Thyroid gland (tissue), 4 donors: ENCODE measurements at regions not wholly inside any gene's neighbourhood (a gene's known extent, or its start where the extent isn't known, plus 50 kb on each side); places are given as distances from the start of the nearest gene placed in this dataset.

Experiments
- DNase-seq, 2 donors: peaks; one replicate each; pipeline ENCODE4 v3.0.0-alpha.2; 2019
- H3K27ac ChIP-seq, 3 donors: fragments of 200-600 bp; sonication (generic); 1 replicate in 2 of 3; 2 replicates in 1 of 3; pipeline ENCODE4 v1.5.1; 2016 to 2019; ENCODE audit warnings: mild to moderate bottlenecking in 1 of 3, moderate library complexity in 1 of 3
- H3K27me3 ChIP-seq: fragments of 200-600 bp; sonication (generic); one replicate; pipeline ENCODE4 v1.5.1; 2019
- H3K36me3 ChIP-seq, 2 donors: fragments of 200-600 bp; sonication (generic); one replicate each; pipeline ENCODE4 v1.5.1; 2016 to 2019
- H3K4me1 ChIP-seq, 2 donors: fragments of 200-600 bp; sonication (generic); one replicate each; pipeline ENCODE4 v1.5.1; 2017 to 2019
- H3K4me3 ChIP-seq, 3 donors: fragments of 200-600 bp; sonication (generic); replicated peaks in 1 of 3; 1 replicate in 2 of 3; 2 replicates in 1 of 3; pipeline ENCODE4 v1.5.1; 2016; ENCODE audit warnings: mild to moderate bottlenecking in 1 of 3
- H3K9me3 ChIP-seq: fragments of 200-600 bp; sonication (generic); one replicate; pipeline ENCODE4 v1.5.1; 2017
- CTCF ChIP-seq, 6 experiments: fragments of 200-600 bp in 3 of 6; fragments of 450-650 bp in 3 of 6; sonication (generic) in 3 of 6; IDR thresholded peaks; one replicate each; pipeline ENCODE4 v1.5.1; 2016 to 2019; ENCODE audit warnings: antibody characterized with exemption in 6 of 6, mild to moderate bottlenecking in 2 of 6, inconsistent platforms in 1 of 6, moderate library complexity in 1 of 6
- POLR2A ChIP-seq, 2 donors: fragments of 450-650 bp; IDR thresholded peaks; one replicate each; pipeline ENCODE4 v1.6.1; 2017; ENCODE audit warnings: antibody characterized with exemption in 2 of 2, mild to moderate bottlenecking in 2 of 2, moderate library complexity in 1 of 2
- WGBS, 2 donors: methylation state at CpG; one replicate each; pipeline ENCODE4 v1.1.5; 2017; 5-methylcytosine and 5-hydroxymethylcytosine counted together
- intact Hi-C: fragments of 100-400 bp; cut with DNase I; formaldehyde crosslinking; loops from one replicate; pipeline ENCODE4 v1.15.1; 2023

GRCh38 chr6:144606083-144606482, 320.9 kb downstream of the UTRN start:
- Histone ChIP-seq H3K9me3 (no peaks in the 10 kb centered on the region), H3K36me3 (no peaks in the 10 kb centered on the region), H3K27me3 (no peaks in the 10 kb centered on the region), H3K4me3 (no peak overlapping the region), H3K4me1 (no peaks in the 10 kb centered on the region), H3K27ac (no peak overlapping the region)
- TF ChIP-seq CTCF (IDR thresholded peaks at IDR 0.05) (no peak), POLR2A (IDR thresholded peaks at IDR 0.05) (no peak)
- no peak for DNase-seq
- 88 to 90% methylated on average over 2 of the region's 2 CpGs for WGBS, 2 donors
- intact Hi-C loops, result no loop called here

DNA sequence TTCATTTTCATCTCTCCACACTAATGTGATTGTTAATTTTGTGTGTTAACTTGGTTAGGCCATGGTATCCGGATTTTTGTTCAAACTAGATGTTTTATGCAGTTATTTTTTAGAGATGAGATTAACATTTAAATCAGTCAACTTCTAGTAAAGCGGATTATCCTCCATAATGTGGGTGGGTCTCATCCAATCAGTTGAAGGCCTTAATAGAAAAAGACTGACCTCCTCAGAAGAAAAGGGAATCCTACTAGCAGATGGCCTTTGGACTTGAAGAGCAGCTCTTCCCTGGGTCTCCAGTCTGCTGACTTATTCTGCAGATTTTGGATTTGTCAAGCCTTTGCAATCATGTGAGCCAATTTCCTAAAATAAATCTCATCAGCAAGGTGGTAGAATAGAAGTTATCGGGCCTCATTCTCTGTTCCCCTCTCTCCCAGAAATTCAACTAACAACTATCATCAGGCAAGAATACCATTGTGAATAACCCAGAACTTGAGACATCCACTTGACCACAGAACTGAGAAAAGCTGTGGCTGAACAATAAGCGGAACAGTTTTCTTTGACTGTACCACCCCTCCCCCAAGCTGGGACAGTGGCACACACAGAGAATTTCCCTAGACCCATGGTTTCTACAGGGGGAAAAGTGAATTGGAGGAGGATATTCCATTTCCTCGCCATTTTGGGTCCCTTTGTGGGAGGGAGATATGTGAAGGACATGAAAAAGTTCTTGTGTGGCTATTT, 323.0 kb downstream of the UTRN start:
- H3K36me3 ChIP-seq, result no peaks in the 10 kb centered on the region
- H3K4me1 ChIP-seq, result no peaks in the 10 kb centered on the region
- H3K27ac ChIP-seq, result no peak overlapping the region
- no peak for DNase-seq
- intact Hi-C loops, result no loop called here
- H3K4me3 ChIP-seq, result no peak overlapping the region
- 94 to 97% methylated on average over 5 of the region's 5 CpGs for WGBS, 2 donors
- no peak for TF ChIP-seq POLR2A (IDR thresholded peaks at IDR 0.05)
- no peak for TF ChIP-seq CTCF (IDR thresholded peaks at IDR 0.05)
- no peaks in the 10 kb centered on the region for H3K9me3 ChIP-seq
- H3K27me3 ChIP-seq, result no peaks in the 10 kb centered on the region

DNA sequence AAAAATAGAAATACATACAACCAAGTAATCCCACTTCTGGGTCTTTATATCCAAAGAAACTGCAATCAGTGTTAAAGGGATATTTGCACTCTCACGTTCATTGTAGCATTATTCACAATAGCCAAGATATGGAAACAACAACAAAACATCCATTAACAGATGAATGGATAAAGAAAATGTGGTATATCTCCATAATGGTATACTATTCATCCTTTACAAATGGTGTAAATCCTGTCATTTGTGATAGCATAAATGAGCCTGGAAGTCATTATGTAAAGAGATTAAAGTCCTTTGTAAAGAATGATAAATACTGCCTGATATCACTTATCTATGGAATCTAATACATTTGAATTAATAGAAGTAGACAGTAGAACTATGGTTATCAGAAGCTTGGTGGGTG, 327.7 kb downstream of the UTRN start:
- Histone ChIP-seq H3K36me3 (no peaks in the 10 kb centered on the region), H3K27ac (no peak overlapping the region), H3K27me3 (no peaks in the 10 kb centered on the region), H3K4me1 (no peaks in the 10 kb centered on the region), H3K9me3 (no peaks in the 10 kb centered on the region), H3K4me3 (no peak overlapping the region)
- intact Hi-C loops, result no loop called here
- DNase-seq, result no peak
- 80 to 98% methylated on average over 1 of the region's 1 CpG for WGBS, 2 donors
- TF ChIP-seq POLR2A (IDR thresholded peaks at IDR 0.05) (no peak), CTCF (IDR thresholded peaks at IDR 0.05) (no peak)

DNA sequence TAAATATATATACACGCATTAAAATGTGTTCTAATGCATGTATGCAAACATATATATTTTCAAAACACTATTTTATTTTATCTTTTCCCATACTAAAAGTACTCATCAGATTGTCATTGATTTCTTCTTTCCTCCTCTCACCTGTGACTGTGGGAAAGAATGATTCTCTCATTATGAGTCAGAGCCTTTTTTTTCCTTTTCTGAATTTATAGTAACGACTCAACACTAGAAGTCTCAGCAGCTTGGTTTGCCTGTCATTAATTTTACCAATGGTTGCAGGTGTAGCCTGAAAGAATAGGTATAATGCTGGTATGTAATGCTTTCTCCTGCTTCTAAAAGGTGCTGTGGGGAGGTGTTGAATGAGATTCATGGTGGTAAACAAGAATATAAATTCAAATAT, 328.7 kb downstream of the UTRN start:
- no peak for DNase-seq
- intact Hi-C loops, result no loop called here
- H3K4me1 ChIP-seq, result no peaks in the 10 kb centered on the region
- no peak overlapping the region for H3K4me3 ChIP-seq
- WGBS, 2 donors, result 66 to 89% methylated on average over 2 of the region's 2 CpGs
- no peaks in the 10 kb centered on the region for H3K27me3 ChIP-seq
- H3K36me3 ChIP-seq, result no peaks in the 10 kb centered on the region
- H3K27ac ChIP-seq, result no peak overlapping the region
- no peaks in the 10 kb centered on the region for H3K9me3 ChIP-seq
- TF ChIP-seq CTCF (IDR thresholded peaks at IDR 0.05) (no peak), POLR2A (IDR thresholded peaks at IDR 0.05) (no peak)

GRCh38 chr6:144615870-144616269, 330.7 kb downstream of the UTRN start:
- WGBS, 2 donors, result 95 to 97% methylated on average over 2 of the region's 2 CpGs
- TF ChIP-seq CTCF (IDR thresholded peaks at IDR 0.05) (no peak), POLR2A (IDR thresholded peaks at IDR 0.05) (no peak)

More at GRCh38 chr6:144615870-144616269, 330.7 kb downstream of the UTRN start:
- Histone ChIP-seq H3K36me3 (no peaks in the 10 kb centered on the region), H3K4me3 (no peak overlapping the region), H3K27ac (no peak overlapping the region), H3K27me3 (no peaks in the 10 kb centered on the region), H3K4me1 (no peaks in the 10 kb centered on the region), H3K9me3 (no peaks in the 10 kb centered on the region)
- no peak for DNase-seq
- intact Hi-C loops, result no loop called here
